ENCODE measurements at regions not wholly inside any gene's neighbourhood (a gene's known extent, or its start where the extent isn't known, plus 50 kb on each side); places are given as distances from the start of the nearest gene placed in this dataset.

DNA sequence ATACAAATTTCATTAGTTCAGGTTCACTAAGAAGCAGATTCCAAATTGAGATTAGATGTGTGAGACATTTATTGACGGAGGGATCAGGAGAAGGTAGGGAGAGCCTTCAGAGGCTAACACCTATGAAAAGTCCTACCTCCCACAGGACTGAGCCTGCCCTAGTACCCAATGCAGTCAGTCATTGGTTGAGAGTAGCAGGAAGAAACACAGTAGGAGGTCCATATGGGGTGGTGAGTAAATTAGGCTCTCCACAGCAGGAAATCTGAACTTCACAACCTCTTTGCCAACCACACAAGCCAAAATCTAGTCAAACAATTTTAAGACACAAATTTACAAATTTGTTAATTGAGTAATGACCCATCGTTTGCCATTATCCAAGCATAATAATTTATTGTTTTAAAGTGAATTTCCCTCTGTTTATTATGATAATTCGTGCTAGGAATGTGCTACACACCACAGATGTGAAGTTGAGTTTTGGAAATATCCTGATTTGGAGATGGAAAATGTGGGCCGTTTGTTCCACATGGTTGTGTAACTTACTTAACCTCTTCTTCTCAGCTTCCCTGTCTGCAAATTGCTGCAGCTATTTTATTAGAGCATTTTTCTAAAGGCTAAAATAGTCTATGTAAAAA lies 542.1 kb downstream of the ETS1 start:
- TF ChIP-seq, protein P1, sequence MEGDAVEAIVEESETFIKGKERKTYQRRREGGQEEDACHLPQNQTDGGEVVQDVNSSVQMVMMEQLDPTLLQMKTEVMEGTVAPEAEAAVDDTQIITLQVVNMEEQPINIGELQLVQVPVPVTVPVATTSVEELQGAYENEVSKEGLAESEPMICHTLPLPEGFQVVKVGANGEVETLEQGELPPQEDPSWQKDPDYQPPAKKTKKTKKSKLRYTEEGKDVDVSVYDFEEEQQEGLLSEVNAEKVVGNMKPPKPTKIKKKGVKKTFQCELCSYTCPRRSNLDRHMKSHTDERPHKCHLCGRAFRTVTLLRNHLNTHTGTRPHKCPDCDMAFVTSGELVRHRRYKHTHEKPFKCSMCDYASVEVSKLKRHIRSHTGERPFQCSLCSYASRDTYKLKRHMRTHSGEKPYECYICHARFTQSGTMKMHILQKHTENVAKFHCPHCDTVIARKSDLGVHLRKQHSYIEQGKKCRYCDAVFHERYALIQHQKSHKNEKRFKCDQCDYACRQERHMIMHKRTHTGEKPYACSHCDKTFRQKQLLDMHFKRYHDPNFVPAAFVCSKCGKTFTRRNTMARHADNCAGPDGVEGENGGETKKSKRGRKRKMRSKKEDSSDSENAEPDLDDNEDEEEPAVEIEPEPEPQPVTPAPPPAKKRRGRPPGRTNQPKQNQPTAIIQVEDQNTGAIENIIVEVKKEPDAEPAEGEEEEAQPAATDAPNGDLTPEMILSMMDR (IDR thresholded peaks at IDR 0.05; ENCODE audit: poor library complexity, severe bottlenecking): no peak
- TF ChIP-seq, protein P2, sequence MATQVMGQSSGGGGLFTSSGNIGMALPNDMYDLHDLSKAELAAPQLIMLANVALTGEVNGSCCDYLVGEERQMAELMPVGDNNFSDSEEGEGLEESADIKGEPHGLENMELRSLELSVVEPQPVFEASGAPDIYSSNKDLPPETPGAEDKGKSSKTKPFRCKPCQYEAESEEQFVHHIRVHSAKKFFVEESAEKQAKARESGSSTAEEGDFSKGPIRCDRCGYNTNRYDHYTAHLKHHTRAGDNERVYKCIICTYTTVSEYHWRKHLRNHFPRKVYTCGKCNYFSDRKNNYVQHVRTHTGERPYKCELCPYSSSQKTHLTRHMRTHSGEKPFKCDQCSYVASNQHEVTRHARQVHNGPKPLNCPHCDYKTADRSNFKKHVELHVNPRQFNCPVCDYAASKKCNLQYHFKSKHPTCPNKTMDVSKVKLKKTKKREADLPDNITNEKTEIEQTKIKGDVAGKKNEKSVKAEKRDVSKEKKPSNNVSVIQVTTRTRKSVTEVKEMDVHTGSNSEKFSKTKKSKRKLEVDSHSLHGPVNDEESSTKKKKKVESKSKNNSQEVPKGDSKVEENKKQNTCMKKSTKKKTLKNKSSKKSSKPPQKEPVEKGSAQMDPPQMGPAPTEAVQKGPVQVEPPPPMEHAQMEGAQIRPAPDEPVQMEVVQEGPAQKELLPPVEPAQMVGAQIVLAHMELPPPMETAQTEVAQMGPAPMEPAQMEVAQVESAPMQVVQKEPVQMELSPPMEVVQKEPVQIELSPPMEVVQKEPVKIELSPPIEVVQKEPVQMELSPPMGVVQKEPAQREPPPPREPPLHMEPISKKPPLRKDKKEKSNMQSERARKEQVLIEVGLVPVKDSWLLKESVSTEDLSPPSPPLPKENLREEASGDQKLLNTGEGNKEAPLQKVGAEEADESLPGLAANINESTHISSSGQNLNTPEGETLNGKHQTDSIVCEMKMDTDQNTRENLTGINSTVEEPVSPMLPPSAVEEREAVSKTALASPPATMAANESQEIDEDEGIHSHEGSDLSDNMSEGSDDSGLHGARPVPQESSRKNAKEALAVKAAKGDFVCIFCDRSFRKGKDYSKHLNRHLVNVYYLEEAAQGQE (IDR thresholded peaks at IDR 0.05; ENCODE audit: borderline replicate concordance): no peak
- no peak for TF ChIP-seq EP300 (conservative IDR thresholded peaks at IDR 0.05; ENCODE audit: poor library complexity, severe bottlenecking)
- no peak for TF ChIP-seq POLR2AphosphoS5 (IDR thresholded peaks at IDR 0.05)
- TF ChIP-seq MXI1 (conservative IDR thresholded peaks at IDR 0.05; ENCODE audit: poor library complexity, severe bottlenecking): no peak
- no peak for TF ChIP-seq RAD21 (conservative IDR thresholded peaks at IDR 0.05)
- no peak for TF ChIP-seq EZH2 (IDR thresholded peaks at IDR 0.05; ENCODE audit: borderline replicate concordance, insufficient read depth, low read length, poor library complexity, severe bottlenecking)
- TF ChIP-seq TAF1 (IDR thresholded peaks at IDR 0.05; ENCODE audit: low read depth): no peak
- no peak for TF ChIP-seq SMC3 (conservative IDR thresholded peaks at IDR 0.05; ENCODE audit: poor library complexity)
